T-cell (primary cell): ENCODE measurements at regions not wholly inside any gene's neighbourhood (a gene's known extent, or its start where the extent isn't known, plus 50 kb on each side); places are given as distances from the start of the nearest gene placed in this dataset.

Experiments used
- ATAC-seq, 4 experiments: fragments of 200-7000 bp in 3 of 4; fragments of 150-1000 bp in 1 of 4; cut with Tn5 transposase; replicated peaks in 1 of 4; 1 replicate in 3 of 4; 2 replicates in 1 of 4; pipeline ENCODE4 v1.10.0; 2021; ENCODE audit warnings: moderate library complexity in 3 of 4, mild to moderate bottlenecking in 2 of 4, moderate number of reproducible peaks in 1 of 4
- CTCF ChIA-PET, 2 donors: fragments of 300-600 bp; sonication (Branson Sonifier 250); formaldehyde crosslinking; loops; one replicate each; lab custom pipeline; 2022; ENCODE audit warnings: antibody characterized with exemption in 2 of 2; lab: Charles Lee
- POLR2A ChIA-PET, 2 donors: fragments of 300-600 bp; sonication (Branson Sonifier 250); formaldehyde crosslinking; loops; one replicate each; lab custom pipeline; 2022; ENCODE audit warnings: antibody characterized with exemption in 2 of 2; lab: Charles Lee
- DNase-seq, 35 experiments: peaks; one replicate each; pipeline versions ENCODE4 v3.0.0 to v3.0.0-alpha.2; 2013 to 2023
- H3K27ac ChIP-seq: one replicate; pipeline ENCODE4 v1.5.1; 2013; ENCODE audit warnings: low read length
- H3K27me3 ChIP-seq, 2 experiments: replicated peaks in 1 of 2; 1 replicate in 1 of 2; 2 replicates in 1 of 2; pipeline versions ENCODE4 v1.6.1 to v1.7.0; 2013; ENCODE audit warnings: low read length in 1 of 2, mixed read lengths in 1 of 2; ENCODE audit not compliant: control insufficient read depth in 2 of 2, insufficient read depth in 2 of 2; ENCODE audit errors: extremely low read depth in 1 of 2
- H3K36me3 ChIP-seq, 2 donors: 1 replicate in 1 of 2; 2 replicates in 1 of 2; pipeline versions ENCODE4 v1.6.1 to v1.7.0; 2013; ENCODE audit warnings: low read length in 1 of 2; ENCODE audit not compliant: control insufficient read depth in 2 of 2, insufficient read depth in 1 of 2; ENCODE audit errors: extremely low read depth in 1 of 2
- H3K4me1 ChIP-seq, 2 experiments: 1 replicate in 1 of 2; 2 replicates in 1 of 2; pipeline versions ENCODE4 v1.6.1 to v1.7.0; 2013; ENCODE audit warnings: low read length in 2 of 2, mixed read lengths in 1 of 2; ENCODE audit not compliant: insufficient read depth in 2 of 2, control insufficient read depth in 1 of 2; ENCODE audit errors: extremely low read depth in 1 of 2
- H3K4me3 ChIP-seq, 2 donors: 1 replicate in 1 of 2; 2 replicates in 1 of 2; pipeline versions ENCODE4 v1.5.1 to v1.7.0; 2013; ENCODE audit warnings: mild to moderate bottlenecking in 2 of 2, low read length in 1 of 2, moderate library complexity in 1 of 2; ENCODE audit not compliant: control insufficient read depth in 1 of 2; ENCODE audit errors: extremely low read depth in 1 of 2
- H3K9me3 ChIP-seq: 2 replicates; pipeline ENCODE4 v1.7.0; 2013
- H3K27ac Mint-ChIP-seq, 2 donors: one replicate each; pipeline ENCODE4 v1.8.0; 2020 to 2021; ENCODE audit warnings: mild to moderate bottlenecking in 2 of 2, mixed read lengths in 2 of 2
- H3K27me3 Mint-ChIP-seq, 2 donors: one replicate each; pipeline ENCODE4 v1.8.0; 2021 to 2022; ENCODE audit warnings: mixed read lengths in 2 of 2
- H3K36me3 Mint-ChIP-seq: one replicate; pipeline ENCODE4 v1.8.0; 2021; ENCODE audit warnings: mixed read lengths
- H3K4me1 Mint-ChIP-seq, 3 donors: one replicate each; pipeline ENCODE4 v1.8.0; 2020 to 2022; ENCODE audit warnings: mixed read lengths in 3 of 3, mild to moderate bottlenecking in 1 of 3
- H3K4me3 Mint-ChIP-seq, 3 donors: one replicate each; pipeline ENCODE4 v1.8.0; 2020 to 2022; ENCODE audit warnings: mild to moderate bottlenecking in 3 of 3, mixed read lengths in 3 of 3, moderate library complexity in 3 of 3
- H3K9me3 Mint-ChIP-seq, 3 donors: one replicate each; pipeline ENCODE4 v1.8.0; 2020 to 2022; ENCODE audit warnings: mixed read lengths in 3 of 3
- WGBS: methylation state at CpG from one replicate; pipeline ENCODE4 v1.1.5; 2013; ENCODE audit warnings: missing lambda C conversion rate; ENCODE audit not compliant: insufficient coverage; 5-methylcytosine and 5-hydroxymethylcytosine counted together

GRCh38 chr3:26049951-26050350, 260.1 kb downstream of the OXSM start:
- no peaks in the 10 kb centered on the region for H3K36me3 Mint-ChIP-seq
- POLR2A ChIA-PET = no interaction called here
- no peak overlapping the region for H3K4me3 Mint-ChIP-seq
- H3K4me1 ChIP-seq = no peaks in the 10 kb centered on the region
- no peak overlapping the region for H3K27ac ChIP-seq
- no peaks in the 10 kb centered on the region for H3K27me3 Mint-ChIP-seq
- no peaks in the 10 kb centered on the region for H3K9me3 ChIP-seq
- no peak for DNase-seq
- H3K36me3 ChIP-seq = no peaks in the 10 kb centered on the region
- no CpG with 5 or more reads among the region's 1 CpG for WGBS
- no peaks in the 10 kb centered on the region for H3K27me3 ChIP-seq
- no peak for ATAC-seq
- CTCF ChIA-PET = no interaction called here
- H3K4me1 Mint-ChIP-seq = no peaks in the 10 kb centered on the region
- H3K9me3 Mint-ChIP-seq = peaks cover 0 to 1% (median 0%) of the 10 kb centered on the region in 3 donors
- H3K4me3 ChIP-seq = no peak overlapping the region
- no peak overlapping the region for H3K27ac Mint-ChIP-seq

GRCh38 chr3:26050776-26051175, 260.9 kb downstream of the OXSM start:
- ChIA-PET POLR2A (interaction anchor here in 1 of 2 donors (0.7 kb wide), 1 partner anchor 85 kb away, joined by 3 read pairs; no protein-coding TSS in a partner anchor), CTCF (no interaction called here)
- no peaks in the 10 kb centered on the region for H3K36me3 ChIP-seq
- ATAC-seq (no peak), DNase-seq (no peak)
- Mint-ChIP-seq H3K36me3 (no peaks in the 10 kb centered on the region), H3K27me3 (no peaks in the 10 kb centered on the region), H3K4me1 (no peaks in the 10 kb centered on the region), H3K27ac (no peak overlapping the region), H3K4me3 (no peak overlapping the region), H3K9me3 (peaks cover 0 to 4% (median 0%) of the 10 kb centered on the region in 3 donors)
- H3K9me3 ChIP-seq = no peaks in the 10 kb centered on the region
- H3K4me1 ChIP-seq = no peaks in the 10 kb centered on the region
- H3K4me3 ChIP-seq = no peak overlapping the region
- no peaks in the 10 kb centered on the region for H3K27me3 ChIP-seq
- no peak overlapping the region for H3K27ac ChIP-seq
- WGBS = no CpG with 5 or more reads among the region's 1 CpG

GRCh38 chr3:26058901-26059321, 269.0 kb downstream of the OXSM start:
- H3K4me1 Mint-ChIP-seq = no peaks in the 10 kb centered on the region
- 94% methylated on average over 3 of the region's 4 CpGs for WGBS
- POLR2A ChIA-PET = no interaction called here

GRCh38 chr3:26061947-26062346, 272.1 kb downstream of the OXSM start:
- Histone ChIP-seq H3K9me3 (no peaks in the 10 kb centered on the region), H3K27ac (no peak overlapping the region), H3K36me3 (no peaks in the 10 kb centered on the region), H3K27me3 (no peaks in the 10 kb centered on the region), H3K4me3 (no peak overlapping the region), H3K4me1 (no peaks in the 10 kb centered on the region)
- ChIA-PET CTCF (no interaction called here), POLR2A (no interaction called here)
- Mint-ChIP-seq H3K27me3 (peaks cover 2 to 4% of the 10 kb centered on the region in 2 donors), H3K9me3 (peaks cover 0 to 16% (median 4%) of the 10 kb centered on the region in 3 donors), H3K27ac (no peak overlapping the region), H3K36me3 (no peaks in the 10 kb centered on the region), H3K4me1 (no peaks in the 10 kb centered on the region), H3K4me3 (no peak overlapping the region)
- DNase-seq (no peak), ATAC-seq (no peak)

More at GRCh38 chr3:26058901-26059321, 269.0 kb downstream of the OXSM start:
- no peaks in the 10 kb centered on the region for H3K9me3 ChIP-seq
- H3K4me1 ChIP-seq = no peaks in the 10 kb centered on the region
- CTCF ChIA-PET = no interaction called here
- H3K36me3 ChIP-seq = no peaks in the 10 kb centered on the region
- no peak for DNase-seq
- H3K27me3 ChIP-seq = no peaks in the 10 kb centered on the region
- no peak overlapping the region for H3K4me3 Mint-ChIP-seq
- H3K36me3 Mint-ChIP-seq = no peaks in the 10 kb centered on the region
- H3K4me3 ChIP-seq = no peak overlapping the region
- ATAC-seq = no peak
- H3K27ac ChIP-seq = no peak overlapping the region
- H3K27ac Mint-ChIP-seq = no peak overlapping the region
- peaks cover 2 to 4% of the 10 kb centered on the region in 2 donors for H3K27me3 Mint-ChIP-seq
- peaks cover 4 to 17% (median 4%) of the 10 kb centered on the region in 3 donors for H3K9me3 Mint-ChIP-seq

- Histone ChIP-seq H3K27ac (no peak overlapping the region), H3K4me1 (no peaks in the 10 kb centered on the region), H3K27me3 (no peaks in the 10 kb centered on the region), H3K9me3 (no peaks in the 10 kb centered on the region), H3K4me3 (no peak overlapping the region), H3K36me3 (no peaks in the 10 kb centered on the region)
- DNase-seq (no peak), ATAC-seq (no peak)
- no peaks in the 10 kb centered on the region for H3K36me3 Mint-ChIP-seq
- ChIA-PET CTCF (no interaction called here), POLR2A (no interaction called here)
- peaks cover 3 to 4% of the 10 kb centered on the region in 2 donors for H3K27me3 Mint-ChIP-seq
- H3K27ac Mint-ChIP-seq = no peak overlapping the region
- no peak overlapping the region for H3K4me3 Mint-ChIP-seq
- peaks cover 0 to 11% (median 0%) of the 10 kb centered on the region in 3 donors for H3K9me3 Mint-ChIP-seq
- WGBS = no CpG with 5 or more reads among the region's 1 CpG
- no peaks in the 10 kb centered on the region for H3K4me1 Mint-ChIP-seq
Observed at GRCh38 chr3:26064297-26064696, 274.4 kb downstream of the OXSM start.

GRCh38 chr3:26068890-26069289, 279.0 kb downstream of the OXSM start:
- Histone ChIP-seq H3K9me3 (no peaks in the 10 kb centered on the region), H3K27ac (no peak overlapping the region), H3K36me3 (no peaks in the 10 kb centered on the region), H3K27me3 (no peaks in the 10 kb centered on the region), H3K4me1 (no peaks in the 10 kb centered on the region), H3K4me3 (no peak overlapping the region)
- Mint-ChIP-seq H3K27ac (no peak overlapping the region), H3K27me3 (peaks cover 0 to 2% of the 10 kb centered on the region in 2 donors), H3K4me3 (no peak overlapping the region), H3K36me3 (no peaks in the 10 kb centered on the region), H3K4me1 (no peaks in the 10 kb centered on the region), H3K9me3 (no peaks in the 10 kb centered on the region)
- ATAC-seq = no peak
- DNase-seq = no peak
- no CpG with 5 or more reads among the region's 4 CpGs for WGBS
- CTCF ChIA-PET = no interaction called here
- POLR2A ChIA-PET = no interaction called here

- H3K4me1 Mint-ChIP-seq = no peaks in the 10 kb centered on the region
- Histone ChIP-seq H3K27ac (no peak overlapping the region), H3K36me3 (no peaks in the 10 kb centered on the region), H3K9me3 (no peaks in the 10 kb centered on the region), H3K4me3 (no peak overlapping the region), H3K27me3 (no peaks in the 10 kb centered on the region), H3K4me1 (no peaks in the 10 kb centered on the region)
- ATAC-seq = no peak
- ChIA-PET POLR2A (no interaction called here), CTCF (no interaction called here)
- DNase-seq = no peak
- H3K4me3 Mint-ChIP-seq = no peak overlapping the region
- H3K27ac Mint-ChIP-seq = no peak overlapping the region
- 100% methylated on average over 1 of the region's 1 CpG for WGBS
- no peaks in the 10 kb centered on the region for H3K36me3 Mint-ChIP-seq
- peaks cover 0 to 2% of the 10 kb centered on the region in 2 donors for H3K27me3 Mint-ChIP-seq
- no peaks in the 10 kb centered on the region for H3K9me3 Mint-ChIP-seq
Observed at GRCh38 chr3:26070854-26071253, 281.0 kb downstream of the OXSM start.
